Mesodermal cell (in vitro differentiated cells): ENCODE measurements at regions not wholly inside any gene's neighbourhood (a gene's known extent, or its start where the extent isn't known, plus 50 kb on each side); places are given as distances from the start of the nearest gene placed in this dataset.
"Not testable (repeated sequence)": the region's sequence is repeated elsewhere in the genome, so short reads cannot be mapped to it uniquely, and the experiment has no call there.

ENCODE experiments used
- H3K27ac ChIP-seq: 2 replicates; pipeline ENCODE4 v1.7.0; 2013; ENCODE audit warnings: mild to moderate bottlenecking, low read depth, low read length, moderate library complexity; ENCODE audit not compliant: severe bottlenecking
- H3K36me3 ChIP-seq: 2 replicates; pipeline ENCODE4 v1.7.1; 2013; ENCODE audit warnings: mild to moderate bottlenecking, low read length, moderate library complexity; ENCODE audit not compliant: control insufficient read depth, insufficient read depth
- H3K4me1 ChIP-seq: one replicate; pipeline ENCODE4 v1.7.1; 2013; ENCODE audit warnings: mild to moderate bottlenecking, low read length; ENCODE audit not compliant: insufficient read depth, control insufficient read depth, poor library complexity, severe bottlenecking
- H3K4me3 ChIP-seq: 2 replicates; pipeline ENCODE4 v1.7.0; 2013; ENCODE audit warnings: low read length, control low read depth, mild to moderate bottlenecking; ENCODE audit not compliant: insufficient read depth, poor library complexity, severe bottlenecking; ENCODE audit errors: extremely low read depth
- H3K9me3 ChIP-seq: 2 replicates; pipeline ENCODE4 v1.7.1; 2013; ENCODE audit warnings: mild to moderate bottlenecking, low read length, moderate library complexity; ENCODE audit not compliant: control insufficient read depth
- WGBS, 2 experiments: methylation state at CpG; one replicate each; pipeline ENCODE4 v1.1.5; 2013; ENCODE audit warnings: missing lambda C conversion rate in 2 of 2; ENCODE audit not compliant: insufficient coverage in 2 of 2; 5-methylcytosine and 5-hydroxymethylcytosine counted together

DNA sequence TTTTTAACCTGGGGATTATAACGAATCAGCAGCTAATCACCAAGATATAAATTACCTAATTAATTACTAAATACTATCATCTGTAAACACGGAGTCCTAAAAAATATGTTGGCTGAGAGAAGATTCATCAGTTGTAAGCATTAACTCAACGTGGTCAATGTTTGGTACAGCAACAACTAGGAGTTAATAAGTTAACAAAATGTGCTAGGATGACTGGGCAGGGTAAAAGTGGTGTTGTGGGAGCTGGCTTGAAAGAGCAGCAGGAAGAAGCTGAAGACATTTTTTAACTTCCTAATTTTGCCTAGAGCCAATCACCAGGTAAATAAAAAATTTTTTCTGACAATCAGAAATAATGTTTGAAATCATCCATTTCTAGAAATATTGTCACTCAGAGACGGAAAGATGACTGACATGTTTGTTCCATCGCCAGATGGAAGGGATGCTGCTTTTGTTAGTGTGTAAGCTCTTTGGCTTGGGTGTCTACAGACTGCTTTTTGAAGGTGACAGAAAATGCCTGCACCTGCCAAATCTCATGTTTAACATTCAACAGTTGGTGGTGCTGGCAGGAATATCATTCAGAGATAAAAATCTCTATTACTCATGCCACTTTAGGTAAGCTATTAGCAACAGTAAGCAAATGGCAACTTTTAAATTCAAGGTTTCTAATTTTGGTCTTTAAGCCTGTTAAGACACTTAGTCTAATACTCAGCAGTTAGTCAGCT, 1126.9 kb downstream of the STPG2 start:
- Histone ChIP-seq H3K4me3 (no peak overlapping the region), H3K36me3 (no peaks in the 10 kb centered on the region), H3K9me3 (no peaks in the 10 kb centered on the region), H3K4me1 (no peaks in the 10 kb centered on the region), H3K27ac (no peak overlapping the region)
- WGBS, 2 experiments, result 100% methylated on average over 2 of the region's 5 CpGs; no CpG with 5 or more reads in 1 of the 2 experiments

DNA sequence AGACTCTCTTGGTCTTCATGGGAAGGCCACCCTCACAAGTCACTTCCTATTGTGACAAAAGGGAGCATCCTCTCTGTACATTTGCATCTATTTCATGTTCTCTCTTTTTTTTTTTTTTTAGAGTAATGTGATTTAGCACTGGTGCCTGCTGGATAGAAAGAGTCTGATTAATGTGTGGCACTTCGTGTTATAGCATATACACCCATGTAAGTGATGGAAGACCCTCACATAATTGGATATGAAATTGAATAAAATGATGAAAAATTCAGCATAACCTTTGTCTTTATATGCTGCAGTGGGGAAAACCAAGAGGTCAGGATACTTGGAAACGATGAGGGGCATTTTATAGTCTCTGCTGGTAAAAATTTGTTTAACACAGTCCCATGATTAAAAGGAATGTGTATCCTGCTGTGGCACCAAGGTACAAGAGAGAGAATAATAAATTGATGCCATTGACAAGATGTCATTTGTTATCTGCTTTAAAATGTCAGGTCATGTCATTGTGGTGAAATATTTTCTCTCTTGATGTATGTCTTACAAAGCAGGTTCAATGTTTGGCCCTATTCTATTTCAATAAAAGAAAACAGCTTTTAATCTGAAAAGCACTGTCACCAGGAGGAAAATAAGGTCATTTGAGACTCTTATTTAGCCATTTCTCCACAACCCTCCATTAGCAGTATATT, 1115.4 kb downstream of the STPG2 start:
- Histone ChIP-seq H3K36me3 (no peaks in the 10 kb centered on the region), H3K27ac (no peak overlapping the region), H3K4me1 (no peaks in the 10 kb centered on the region), H3K4me3 (no peak overlapping the region), H3K9me3 (no peaks in the 10 kb centered on the region)
- 43 to 85% methylated on average over 1 of the region's 2 CpGs for WGBS, 2 experiments

DNA sequence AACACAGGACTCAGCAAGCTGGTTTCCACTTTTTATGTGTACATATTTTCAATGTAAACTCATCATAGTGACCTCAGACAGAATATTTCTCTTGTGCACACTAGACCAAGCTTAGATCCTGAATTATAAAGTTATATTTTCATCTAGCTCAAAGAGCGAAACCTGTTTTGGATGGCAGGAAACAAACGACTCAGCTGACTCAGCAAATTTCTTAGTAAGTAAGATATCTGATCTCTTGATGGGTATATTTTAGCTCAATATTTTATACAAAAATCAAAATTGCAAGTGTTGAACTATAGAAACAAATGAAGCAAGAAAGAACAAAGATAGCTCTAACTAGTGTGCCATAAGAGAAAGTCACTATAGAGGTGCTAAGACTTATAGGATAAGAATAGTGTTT, 1114.5 kb downstream of the STPG2 start:
- Histone ChIP-seq H3K36me3 (no peaks in the 10 kb centered on the region), H3K9me3 (no peaks in the 10 kb centered on the region), H3K4me3 (no peak overlapping the region), H3K27ac (no peak overlapping the region), H3K4me1 (no peaks in the 10 kb centered on the region)
- WGBS, 2 experiments, result no CpG with 5 or more reads among the region's 2 CpGs

DNA sequence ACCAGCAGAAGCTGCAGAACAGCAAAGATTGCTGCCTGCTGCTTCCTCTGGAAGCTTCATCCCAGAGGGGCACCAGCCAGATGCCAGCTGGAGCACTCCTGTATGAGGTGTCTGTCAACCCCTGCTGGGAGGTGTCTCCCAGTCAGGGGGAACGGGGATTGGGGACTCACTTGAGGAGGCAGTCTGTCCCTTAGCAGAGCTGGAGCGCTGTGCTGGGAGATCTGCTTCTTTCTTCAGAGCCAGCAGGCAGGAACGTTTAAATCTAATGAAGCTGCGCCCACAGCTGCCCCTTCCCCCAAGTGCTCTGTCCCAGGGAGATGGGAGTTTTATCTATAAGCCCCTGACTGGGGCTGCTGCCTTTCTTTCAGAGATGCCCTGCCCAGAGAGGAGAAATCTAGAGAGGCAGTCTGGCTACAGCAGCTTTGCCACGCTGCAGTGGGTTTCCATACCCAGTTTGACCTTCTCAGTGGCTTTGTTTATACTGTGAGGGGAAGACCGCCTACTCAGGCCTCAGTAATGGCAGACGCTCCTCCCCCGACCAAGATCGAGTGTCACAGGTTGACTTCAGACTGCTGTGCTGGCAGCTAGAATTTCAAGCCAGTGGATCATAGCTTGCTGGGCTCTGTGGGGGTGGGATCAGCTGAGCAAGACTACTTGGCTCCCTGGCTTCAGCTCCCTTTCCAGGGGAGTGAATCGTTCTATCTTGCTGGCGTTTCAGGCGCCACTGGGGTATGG, 1105.7 kb downstream of the STPG2 start:
- H3K9me3 ChIP-seq, H3K36me3 ChIP-seq, H3K4me3 ChIP-seq, H3K4me1 ChIP-seq: not testable (repeated sequence)
- 56 to 74% methylated on average over 9 of the region's 12 CpGs for WGBS, 2 experiments
- H3K27ac ChIP-seq, result peak overlapping the region; percentile 19

DNA sequence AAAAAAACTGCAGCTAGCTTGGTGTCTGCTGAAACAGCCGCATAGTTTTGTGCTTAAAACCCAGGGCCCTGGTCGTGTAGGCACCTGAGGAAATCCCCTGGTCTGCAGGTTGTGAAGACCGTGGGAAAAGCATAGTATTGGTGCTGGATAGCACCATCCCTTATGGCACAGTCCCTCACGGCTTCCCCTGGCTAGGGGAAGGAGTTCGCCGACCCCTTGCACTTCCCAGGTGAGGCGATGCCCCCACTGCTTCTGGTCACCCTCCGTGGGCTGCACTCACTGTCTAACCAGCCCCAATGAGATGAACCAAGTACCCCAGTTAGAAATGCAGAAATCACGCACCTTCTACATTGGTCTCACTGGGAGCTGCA, 1105.1 kb downstream of the STPG2 start:
- no peak overlapping the region for H3K4me3 ChIP-seq
- no peaks in the 10 kb centered on the region for H3K4me1 ChIP-seq
- no peak overlapping the region for H3K27ac ChIP-seq
- H3K9me3 ChIP-seq, result no peaks in the 10 kb centered on the region
- WGBS, 2 experiments, result 86 to 95% methylated on average over 7 to 9 of the region's 9 CpGs
- H3K36me3 ChIP-seq, result no peaks in the 10 kb centered on the region

DNA sequence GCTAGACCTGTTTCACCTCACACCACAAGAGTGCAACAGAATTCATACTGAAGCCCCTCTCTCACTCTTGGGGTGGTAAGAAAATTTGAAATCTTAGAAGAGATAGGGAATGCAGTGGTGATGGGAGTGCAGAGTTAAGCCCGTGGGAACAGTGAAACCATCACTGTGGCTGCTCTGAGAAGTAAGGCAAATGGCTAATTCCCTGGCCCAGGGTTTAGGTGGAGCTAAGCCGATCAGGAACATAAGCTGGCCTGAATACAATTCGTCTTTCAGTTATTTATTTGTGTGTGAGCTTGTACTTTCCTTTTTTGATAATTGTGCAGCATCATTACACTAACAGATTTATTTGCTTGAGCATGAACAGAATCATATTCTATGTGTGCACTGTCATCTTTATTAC, 1070.6 kb downstream of the STPG2 start:
- no peaks in the 10 kb centered on the region for H3K4me1 ChIP-seq
- H3K9me3 ChIP-seq, result no peaks in the 10 kb centered on the region
- H3K4me3 ChIP-seq, result no peak overlapping the region
- H3K36me3 ChIP-seq, result no peaks in the 10 kb centered on the region
- H3K27ac ChIP-seq, result no peak overlapping the region
- WGBS, 2 experiments, result 88 to 100% methylated on average over 1 of the region's 3 CpGs

DNA sequence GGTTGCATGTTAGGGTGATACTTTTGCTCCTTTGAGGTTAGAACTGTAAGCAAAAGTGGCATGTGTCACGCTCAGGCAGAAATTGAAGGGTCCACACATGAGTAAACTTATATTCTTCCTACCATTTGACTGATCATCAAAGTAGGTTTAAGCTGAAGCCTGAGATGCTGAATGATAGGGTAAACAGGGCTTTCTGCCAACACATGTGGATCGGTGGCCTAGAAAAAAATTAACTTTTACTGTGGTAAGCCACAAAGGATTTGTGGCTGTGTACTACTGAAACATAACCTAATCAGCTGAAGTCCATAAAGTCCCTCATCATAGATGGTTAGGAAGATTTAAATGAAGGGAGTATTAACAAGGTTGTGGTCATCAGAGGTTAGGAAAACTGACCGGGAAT, 1070.1 kb downstream of the STPG2 start:
- Histone ChIP-seq H3K4me1 (no peaks in the 10 kb centered on the region), H3K36me3 (no peaks in the 10 kb centered on the region), H3K4me3 (no peak overlapping the region), H3K9me3 (no peaks in the 10 kb centered on the region), H3K27ac (no peak overlapping the region)
- WGBS, 2 experiments, result 89 to 90% methylated on average over 1 to 2 of the region's 3 CpGs

DNA sequence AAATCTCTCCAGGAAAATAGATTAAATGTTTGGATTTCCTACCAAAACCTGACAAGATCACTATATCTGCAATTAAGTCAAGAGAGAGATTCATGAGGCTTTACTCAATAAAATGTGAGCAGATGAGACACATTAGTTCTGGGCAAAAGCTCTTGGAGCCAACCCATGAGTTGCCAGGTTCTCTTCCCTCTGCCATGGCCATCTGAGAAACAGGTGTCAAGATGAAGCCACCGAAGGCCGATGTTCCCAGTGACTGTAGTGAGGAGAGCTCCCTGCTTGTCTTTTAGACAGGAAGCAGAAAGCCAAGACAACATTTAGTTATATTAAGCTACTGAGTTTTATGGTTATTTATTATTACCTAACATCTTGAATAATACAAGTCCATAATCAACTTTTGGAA, 1068.7 kb downstream of the STPG2 start:
- Histone ChIP-seq H3K4me3 (no peak overlapping the region), H3K27ac (no peak overlapping the region), H3K4me1 (no peaks in the 10 kb centered on the region), H3K9me3 (no peaks in the 10 kb centered on the region), H3K36me3 (no peaks in the 10 kb centered on the region)
- WGBS, 2 experiments, result no CpG with 5 or more reads among the region's 2 CpGs

DNA sequence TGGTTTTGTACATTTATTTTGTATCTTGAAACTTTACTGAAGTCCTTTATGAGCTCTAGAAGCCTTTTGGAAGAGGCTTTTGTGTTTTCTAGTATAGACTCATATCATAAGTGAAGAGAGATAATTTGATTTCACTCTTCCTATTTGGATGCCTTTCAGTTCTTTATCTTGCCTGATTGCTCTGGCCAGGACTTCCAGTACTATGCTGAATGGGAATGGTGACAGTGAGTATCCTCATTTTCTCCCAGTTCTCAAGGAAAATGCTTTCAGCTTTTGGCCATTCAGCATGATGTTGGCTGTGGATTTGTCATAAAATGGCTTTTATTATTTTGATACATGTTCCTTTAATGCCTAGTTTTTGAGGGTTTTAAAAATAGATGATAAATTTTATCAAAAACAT, 1061.3 kb downstream of the STPG2 start:
- Histone ChIP-seq H3K27ac (no peak overlapping the region), H3K4me1 (no peaks in the 10 kb centered on the region), H3K9me3 (no peaks in the 10 kb centered on the region), H3K36me3 (no peaks in the 10 kb centered on the region), H3K4me3 (no peak overlapping the region)

DNA sequence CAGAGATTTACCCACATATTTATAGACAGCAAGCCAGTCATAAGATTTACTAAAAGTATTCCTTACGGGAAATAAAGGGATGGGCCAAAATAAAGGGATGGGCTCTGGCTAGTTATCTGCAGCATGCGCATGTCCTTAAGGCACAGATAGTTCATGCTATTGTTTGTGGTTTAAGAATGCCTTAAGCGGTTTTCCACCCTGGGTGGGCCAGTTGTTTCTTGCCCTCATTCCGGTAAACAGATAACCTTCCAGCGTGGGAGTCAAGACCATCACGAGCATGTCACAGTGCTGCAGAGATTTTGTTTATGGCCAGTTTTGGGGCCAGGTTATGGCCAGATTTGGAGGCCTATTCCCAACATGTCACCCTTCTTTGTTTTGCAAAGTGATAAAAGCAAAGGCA, 1046.2 kb downstream of the STPG2 start:
- not testable (repeated sequence) for H3K27ac ChIP-seq, H3K4me3 ChIP-seq, H3K9me3 ChIP-seq, H3K36me3 ChIP-seq, H3K4me1 ChIP-seq
- 57 to 72% methylated on average over 3 to 5 of the region's 6 CpGs for WGBS, 2 experiments

DNA sequence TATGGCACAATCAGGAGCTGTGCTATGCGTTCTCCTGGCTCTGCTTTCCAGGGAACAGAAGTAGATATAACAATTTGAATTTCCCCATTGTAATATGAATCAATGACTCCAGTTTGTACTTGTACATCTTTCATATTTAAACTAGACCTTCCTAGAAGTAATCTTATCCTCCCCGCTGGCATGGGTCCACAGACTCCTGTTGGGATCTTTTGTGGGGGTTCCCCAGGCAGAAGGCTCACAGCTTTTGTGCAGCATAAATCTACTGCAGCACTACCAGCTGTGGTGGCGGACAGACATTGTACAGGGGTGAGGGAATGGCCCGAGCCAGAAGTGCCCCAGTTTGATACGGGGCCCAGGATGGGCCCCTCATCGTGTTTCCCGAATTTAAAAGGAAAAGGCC, 1042.1 kb downstream of the STPG2 start:
- not testable (repeated sequence) for H3K27ac ChIP-seq, H3K4me1 ChIP-seq, H3K36me3 ChIP-seq, H3K4me3 ChIP-seq, H3K9me3 ChIP-seq
- 88 to 91% methylated on average over 3 to 4 of the region's 7 CpGs for WGBS, 2 experiments
